GM18907 (cell line): ENCODE measurements at regions not wholly inside any gene's neighbourhood (a gene's known extent, or its start where the extent isn't known, plus 50 kb on each side); places are given as distances from the start of the nearest gene placed in this dataset.

Experiments used
- ATAC-seq: cut with Tn5 transposase; IDR thresholded peaks from one replicate; pipeline ENCODE4 v1.9.1; 2021; ENCODE audit warnings: mild to moderate bottlenecking, moderate library complexity; ENCODE audit not compliant: unreplicated experiment

GRCh38 chr5:73312146-73312871 lies 136.3 kb downstream of the FOXD1 start:
- no peak for ATAC-seq

- no peak for ATAC-seq
These were observed 137.1 kb downstream of the FOXD1 start for GRCh38 chr5:73311291-73312110.

GRCh38 chr5:73307645-73308355 lies 134.8 kb downstream of the TMEM174 start:
- ATAC-seq, result no peak

GRCh38 chr5:73306741-73307275 lies 133.8 kb downstream of the TMEM174 start:
- ATAC-seq, result no peak

- no peak for ATAC-seq
These were observed 133.2 kb downstream of the TMEM174 start for GRCh38 chr5:73306078-73306719.

- ATAC-seq, result no peak
These were observed 132.4 kb downstream of the TMEM174 start for GRCh38 chr5:73305386-73305785.

GRCh38 chr5:73304381-73304780 lies 131.4 kb downstream of the TMEM174 start:
- no peak for ATAC-seq

GRCh38 chr5:73303148-73304079 lies 130.4 kb downstream of the TMEM174 start:
- no peak for ATAC-seq

- ATAC-seq, result no peak
These were observed 129.8 kb downstream of the TMEM174 start for GRCh38 chr5:73302797-73303147.

GRCh38 chr5:73301208-73301901 lies 128.4 kb downstream of the TMEM174 start:
- ATAC-seq, result no peak

- ATAC-seq, result no peak
These were observed 127.6 kb downstream of the TMEM174 start for GRCh38 chr5:73300337-73301207.

- no peak for ATAC-seq
These were observed 126.8 kb downstream of the TMEM174 start for GRCh38 chr5:73299665-73300336.

GRCh38 chr5:73298772-73299630 lies 126.0 kb downstream of the TMEM174 start:
- no peak for ATAC-seq

GRCh38 chr5:73298251-73298771 lies 125.3 kb downstream of the TMEM174 start:
- ATAC-seq, result no peak

- ATAC-seq, result no peak
These were observed 124.4 kb downstream of the TMEM174 start for GRCh38 chr5:73297430-73297829.

- no peak for ATAC-seq
These were observed 123.8 kb downstream of the TMEM174 start for GRCh38 chr5:73296772-73297171.

- ATAC-seq, result no peak
These were observed 122.9 kb downstream of the TMEM174 start for GRCh38 chr5:73295921-73296320.
